WTC11 (cell line): ENCODE measurements at regions not wholly inside any gene's neighbourhood (a gene's known extent, or its start where the extent isn't known, plus 50 kb on each side); places are given as distances from the start of the nearest gene placed in this dataset.

ENCODE experiments used
- ARID4B ChIP-seq: sonication (generic); formaldehyde crosslinking; IDR thresholded peaks from 2 replicates; pipeline ENCODE4 v1.8.0; 2023; ENCODE audit warnings: missing genetic modification reagents, mild to moderate bottlenecking, borderline replicate concordance
- CDX4 ChIP-seq: fragments of 250-450 bp; sonication (Bioruptor Pico); IDR thresholded peaks from 2 replicates; pipeline ENCODE4 v1.9.0; 2021; ENCODE audit warnings: moderate library complexity, mild to moderate bottlenecking, inconsistent platforms, borderline replicate concordance
- CTCF ChIP-seq: fragments of 200-600 bp; IDR thresholded peaks from 2 replicates; pipeline ENCODE4 v1.8.0; 2022; ENCODE audit warnings: antibody characterized with exemption
- ETV6 ChIP-seq: sonication (generic); formaldehyde crosslinking; IDR thresholded peaks from 2 replicates; pipeline ENCODE4 v1.8.1; 2022; ENCODE audit warnings: mild to moderate bottlenecking, missing genetic modification reagents
- HMGXB4 ChIP-seq: sonication (generic); formaldehyde crosslinking; IDR thresholded peaks from 2 replicates; pipeline ENCODE4 v1.8.1; 2023; ENCODE audit warnings: mild to moderate bottlenecking, moderate library complexity, missing genetic modification reagents
- JUN ChIP-seq: sonication (generic); formaldehyde crosslinking; IDR thresholded peaks from 2 replicates; pipeline ENCODE4 v1.8.0; 2023; ENCODE audit warnings: mild to moderate bottlenecking, missing genetic modification reagents
- MAX ChIP-seq: sonication (generic); formaldehyde crosslinking; IDR thresholded peaks from 2 replicates; pipeline ENCODE4 v1.8.0; 2022; ENCODE audit warnings: mild to moderate bottlenecking, missing genetic modification reagents
- PREB ChIP-seq: sonication (generic); formaldehyde crosslinking; IDR thresholded peaks from 2 replicates; pipeline ENCODE4 v1.8.1; 2022; ENCODE audit warnings: mild to moderate bottlenecking, missing genetic modification reagents, moderate library complexity, borderline replicate concordance
- SMAD4 ChIP-seq: sonication (generic); formaldehyde crosslinking; IDR thresholded peaks from 2 replicates; pipeline ENCODE4 v1.8.0; 2022; ENCODE audit warnings: mild to moderate bottlenecking, missing genetic modification reagents
- SOX15 ChIP-seq: fragments of 250-450 bp; sonication (Bioruptor Pico); IDR thresholded peaks from 2 replicates; pipeline ENCODE4 v1.9.0; 2021; ENCODE audit warnings: mild to moderate bottlenecking
- TEAD4 ChIP-seq: sonication (generic); formaldehyde crosslinking; IDR thresholded peaks from 2 replicates; pipeline ENCODE4 v1.8.0; 2022; ENCODE audit warnings: mild to moderate bottlenecking, missing genetic modification reagents
- USF1 ChIP-seq: sonication (generic); formaldehyde crosslinking; IDR thresholded peaks from 2 replicates; pipeline ENCODE4 v1.8.0; 2022; ENCODE audit warnings: mild to moderate bottlenecking, missing genetic modification reagents

- TF ChIP-seq CTCF (no peak), CDX4 (no peak), ETV6 (CRISPR knock-in tag) (no peak), JUN (CRISPR knock-in tag) (no peak), USF1 (CRISPR knock-in tag) (no peak), SMAD4 (CRISPR knock-in tag) (no peak), SOX15 (CRISPR knock-in tag) (no peak), HMGXB4 (no peak), PREB (CRISPR knock-in tag) (no peak), TEAD4 (CRISPR knock-in tag) (no peak), MAX (CRISPR knock-in tag) (no peak), ARID4B (CRISPR knock-in tag) (no peak)
Observed at GRCh38 chr6:140318408-140318807, 944.0 kb upstream of the CITED2 start.
